Gastrocnemius medialis (tissue), 4 donors: ENCODE measurements at regions not wholly inside any gene's neighbourhood (a gene's known extent, or its start where the extent isn't known, plus 50 kb on each side); places are given as distances from the start of the nearest gene placed in this dataset.

Experiments used
- POLR2A ChIP-seq, 2 donors: fragments of 450-650 bp; IDR thresholded peaks; one replicate each; pipeline ENCODE4 v1.6.1; 2017; ENCODE audit warnings: antibody characterized with exemption in 2 of 2, mild to moderate bottlenecking in 2 of 2, moderate library complexity in 2 of 2
- TF ChIP-seq, protein P1 (sequence below), 5 experiments: fragments of 450-650 bp in 3 of 5; fragments of 200-600 bp in 2 of 5; sonication (generic) in 2 of 5; IDR thresholded peaks in 4 of 5; conservative IDR thresholded peaks in 1 of 5; 1 replicate in 4 of 5; 2 replicates in 1 of 5; pipeline ENCODE4 v1.5.1; 2016 to 2019; ENCODE audit warnings: antibody characterized with exemption in 5 of 5, mild to moderate bottlenecking in 3 of 5, moderate library complexity in 3 of 5

DNA sequence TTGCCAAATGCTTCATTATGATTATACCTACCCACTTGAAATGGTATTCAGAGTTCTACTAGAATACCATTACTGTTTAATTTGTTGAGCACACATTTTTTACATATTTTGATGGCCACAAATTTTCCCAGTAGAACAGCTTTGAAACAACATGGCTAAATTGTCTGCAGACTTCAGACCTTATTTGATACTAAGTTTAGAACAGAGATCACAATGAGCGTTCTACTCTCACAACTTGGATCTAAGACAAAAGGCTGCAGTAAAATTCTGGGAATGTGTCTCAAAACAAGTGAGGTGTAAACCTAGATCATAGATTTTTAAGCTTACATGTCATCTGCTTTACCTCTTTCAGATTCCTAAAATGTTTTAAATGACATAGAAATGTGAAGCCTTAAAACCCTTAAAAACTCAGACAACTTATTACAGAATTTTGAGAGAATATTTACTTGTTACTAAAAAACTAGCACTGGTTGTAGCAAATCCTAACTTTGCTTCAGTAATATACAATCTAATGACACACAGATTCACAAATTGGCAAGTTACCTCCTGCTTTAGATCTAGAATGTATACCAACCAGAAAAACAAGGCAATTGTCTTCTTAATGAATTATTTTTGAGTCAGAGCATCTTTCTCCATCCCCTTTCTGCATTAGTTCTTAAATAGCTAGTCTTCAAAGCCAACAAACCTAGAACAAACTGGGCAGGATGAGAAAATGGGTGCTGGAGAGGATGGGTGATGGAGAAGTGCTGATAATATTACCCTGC is 243.3 kb downstream of the SLC7A11 start:
- TF ChIP-seq, protein P1, sequence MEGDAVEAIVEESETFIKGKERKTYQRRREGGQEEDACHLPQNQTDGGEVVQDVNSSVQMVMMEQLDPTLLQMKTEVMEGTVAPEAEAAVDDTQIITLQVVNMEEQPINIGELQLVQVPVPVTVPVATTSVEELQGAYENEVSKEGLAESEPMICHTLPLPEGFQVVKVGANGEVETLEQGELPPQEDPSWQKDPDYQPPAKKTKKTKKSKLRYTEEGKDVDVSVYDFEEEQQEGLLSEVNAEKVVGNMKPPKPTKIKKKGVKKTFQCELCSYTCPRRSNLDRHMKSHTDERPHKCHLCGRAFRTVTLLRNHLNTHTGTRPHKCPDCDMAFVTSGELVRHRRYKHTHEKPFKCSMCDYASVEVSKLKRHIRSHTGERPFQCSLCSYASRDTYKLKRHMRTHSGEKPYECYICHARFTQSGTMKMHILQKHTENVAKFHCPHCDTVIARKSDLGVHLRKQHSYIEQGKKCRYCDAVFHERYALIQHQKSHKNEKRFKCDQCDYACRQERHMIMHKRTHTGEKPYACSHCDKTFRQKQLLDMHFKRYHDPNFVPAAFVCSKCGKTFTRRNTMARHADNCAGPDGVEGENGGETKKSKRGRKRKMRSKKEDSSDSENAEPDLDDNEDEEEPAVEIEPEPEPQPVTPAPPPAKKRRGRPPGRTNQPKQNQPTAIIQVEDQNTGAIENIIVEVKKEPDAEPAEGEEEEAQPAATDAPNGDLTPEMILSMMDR (IDR thresholded peaks at IDR 0.05 in 4 of 5, conservative IDR thresholded peaks at IDR 0.05 in 1 of 5) = no peak
- no peak for TF ChIP-seq POLR2A (IDR thresholded peaks at IDR 0.05)
